ENCODE measurements at regions not wholly inside any gene's neighbourhood (a gene's known extent, or its start where the extent isn't known, plus 50 kb on each side); places are given as distances from the start of the nearest gene placed in this dataset.

- TF ChIP-seq BHLHE40 (IDR thresholded peaks at IDR 0.05; ENCODE audit: borderline replicate concordance) (no peak), ELF4 (IDR thresholded peaks at IDR 0.05) (no peak), PKNOX1 (IDR thresholded peaks at IDR 0.05) (no peak), TARDBP (IDR thresholded peaks at IDR 0.05) (no peak), FOXM1 (IDR thresholded peaks at IDR 0.05; ENCODE audit: borderline replicate concordance) (no peak), SUZ12 (IDR thresholded peaks at IDR 0.05) (no peak), ZNF384 (IDR thresholded peaks at IDR 0.05) (no peak), CTBP1 (IDR thresholded peaks at IDR 0.05; ENCODE audit: borderline replicate concordance) (no peak), ARNT (IDR thresholded peaks at IDR 0.05) (no peak), SP1 (IDR thresholded peaks at IDR 0.05) (no peak), NFRKB (IDR thresholded peaks at IDR 0.05) (no peak), HDGF (IDR thresholded peaks at IDR 0.05; ENCODE audit: borderline replicate concordance) (no peak), FOXA1 (IDR thresholded peaks at IDR 0.05) (no peak)
Observed at GRCh38 chr13:87403748-87404432, 267.3 kb upstream of the SLITRK5 start.
